Astrocyte of the spinal cord (primary cell): ENCODE measurements at regions not wholly inside any gene's neighbourhood (a gene's known extent, or its start where the extent isn't known, plus 50 kb on each side); places are given as distances from the start of the nearest gene placed in this dataset.
"Not testable (repeated sequence)": the region's sequence is repeated elsewhere in the genome, so short reads cannot be mapped to it uniquely, and the experiment has no call there.

Experiments
- DNase-seq: peaks from one replicate; pipeline ENCODE4 v3.0.0; 2011; ENCODE audit warnings: low read depth, low spot score
- H3K4me3 ChIP-seq: 2 replicates; pipeline ENCODE4 v1.5.1; 2011; ENCODE audit warnings: low read depth, mild to moderate bottlenecking, low read length, moderate library complexity
- CTCF ChIP-seq: IDR thresholded peaks from 2 replicates; pipeline ENCODE4 v1.5.1; 2012; ENCODE audit warnings: low read depth, mild to moderate bottlenecking, low read length, inconsistent platforms
- in situ Hi-C: cut with HindIII; loops from 2 replicates; pipeline ENCODE4 v1.10.0; 2017; ENCODE audit warnings: low sequenced_read_pairs

GRCh38 chr15:69920221-69920620 is 177.5 kb downstream of the TLE3 start:
- in situ Hi-C loops: no loop called here
- no peak for DNase-seq
- no peak overlapping the region for H3K4me3 ChIP-seq
- no peak for TF ChIP-seq CTCF

DNA sequence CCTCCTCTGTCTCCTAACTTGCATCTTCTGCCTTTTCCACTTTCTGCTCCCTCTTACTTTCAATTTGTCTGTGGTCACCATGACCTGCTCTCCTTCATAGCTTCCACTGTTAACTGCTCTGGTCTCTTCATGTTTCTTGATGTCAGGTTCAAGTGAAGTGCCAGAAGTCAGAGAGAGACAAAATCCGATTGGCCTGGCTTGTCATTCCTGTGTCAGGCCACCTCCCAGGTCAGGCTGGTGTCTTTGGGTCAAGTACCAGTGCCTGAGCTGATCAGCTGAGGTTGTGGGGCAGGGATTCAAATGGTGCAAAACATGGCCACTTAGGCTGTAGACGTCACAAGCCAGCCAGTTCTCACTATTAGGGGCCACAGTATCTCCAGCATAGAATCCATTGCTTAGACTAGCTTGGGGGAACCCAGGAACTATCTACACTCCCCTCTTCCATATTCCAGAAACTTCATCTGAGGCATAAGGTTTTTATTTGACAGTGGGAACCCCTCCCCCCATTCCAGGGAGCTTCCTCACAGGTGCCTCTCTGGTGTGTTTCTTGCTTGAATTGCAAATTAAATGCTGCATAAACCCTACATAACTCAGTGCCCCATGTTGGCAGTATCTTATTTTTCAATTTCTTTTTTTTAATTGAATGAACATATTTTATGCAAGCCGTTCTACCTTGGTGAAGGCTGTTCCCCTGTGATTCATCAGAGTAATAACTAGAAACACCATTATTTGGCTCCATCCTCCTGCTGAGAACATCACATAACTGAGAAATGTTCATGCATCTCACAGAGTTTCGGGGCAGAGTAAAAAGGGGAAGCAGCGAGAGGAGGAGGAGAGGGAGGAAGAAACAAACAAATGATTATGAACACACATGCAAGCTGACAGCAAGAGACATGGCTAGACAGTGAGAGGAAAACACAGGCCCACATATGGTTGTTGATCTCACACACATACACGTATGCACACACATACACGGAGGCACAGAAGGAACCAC is 175.8 kb downstream of the TLE3 start:
- in situ Hi-C loops: no loop called here
- no peak for DNase-seq
- TF ChIP-seq CTCF: no peak
- no peak overlapping the region for H3K4me3 ChIP-seq

DNA sequence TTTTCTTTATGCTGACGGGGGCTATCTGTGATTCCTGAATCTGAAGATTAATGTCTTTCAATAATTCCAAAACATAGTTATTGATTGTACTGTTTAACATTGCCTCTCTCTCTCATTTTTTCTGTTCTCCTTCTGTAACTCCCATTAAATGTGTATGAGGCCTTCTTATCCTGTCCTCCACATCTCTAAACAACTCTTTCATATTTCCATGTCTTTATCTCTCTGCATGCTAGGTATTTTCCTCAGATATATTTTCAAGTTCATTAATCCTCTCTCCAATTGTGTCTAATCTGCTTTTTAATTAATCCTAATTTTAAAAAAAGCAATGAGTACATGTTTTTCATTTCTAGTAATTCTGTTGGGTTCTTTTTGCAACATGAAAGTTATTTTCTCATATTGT is 173.2 kb downstream of the TLE3 start:
- TF ChIP-seq CTCF: no peak
- H3K4me3 ChIP-seq: no peak overlapping the region
- no peak for DNase-seq
- in situ Hi-C loops: no loop called here

DNA sequence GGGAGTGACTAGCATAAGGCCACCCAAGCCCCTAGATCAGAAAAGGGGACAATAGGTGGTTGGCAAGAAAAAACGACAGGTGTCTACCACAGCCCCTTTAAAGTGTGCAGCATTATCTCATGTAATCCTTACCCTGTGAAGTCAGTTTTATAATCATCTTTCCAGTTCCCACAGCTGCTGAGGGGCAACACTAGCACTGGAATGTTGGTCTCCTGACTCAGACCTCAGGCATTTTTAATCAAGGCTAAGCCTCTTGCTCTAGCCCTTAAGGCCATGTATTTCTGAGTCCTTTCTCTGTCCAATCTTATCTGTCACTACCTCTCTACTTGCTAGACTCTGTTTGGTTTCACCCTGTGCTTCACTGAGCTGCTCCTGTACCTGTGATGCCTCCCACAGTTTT is 171.7 kb downstream of the TLE3 start:
- in situ Hi-C loops: no loop called here
- no peak overlapping the region for H3K4me3 ChIP-seq
- no peak for TF ChIP-seq CTCF
- DNase-seq: peak; percentile 3

DNA sequence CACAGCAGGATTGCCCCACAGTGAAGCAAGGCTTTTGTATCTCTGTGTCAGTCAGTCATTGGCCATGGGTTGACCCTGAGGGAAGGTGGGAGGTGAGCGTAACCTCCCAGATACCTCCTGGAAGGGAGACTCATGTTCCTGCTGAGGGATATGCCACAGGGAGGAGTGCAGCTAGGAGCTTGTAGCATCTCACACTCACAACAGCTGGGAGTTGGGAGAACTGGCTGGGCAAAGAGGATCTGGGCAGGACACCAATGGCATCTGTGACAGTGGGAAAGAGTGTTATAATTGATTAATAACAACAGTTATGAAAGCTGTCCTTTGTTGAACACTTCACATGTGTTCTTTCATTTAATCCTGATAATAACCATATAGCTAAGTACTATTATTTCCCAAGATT is 171.0 kb downstream of the TLE3 start:
- in situ Hi-C loops: no loop called here
- no peak for DNase-seq
- H3K4me3 ChIP-seq: no peak overlapping the region
- TF ChIP-seq CTCF: no peak

- H3K4me3 ChIP-seq, DNase-seq, in situ Hi-C loops: not testable (repeated sequence)
These were observed 168.8 kb downstream of the TLE3 start for GRCh38 chr15:69928890-69929289.

DNA sequence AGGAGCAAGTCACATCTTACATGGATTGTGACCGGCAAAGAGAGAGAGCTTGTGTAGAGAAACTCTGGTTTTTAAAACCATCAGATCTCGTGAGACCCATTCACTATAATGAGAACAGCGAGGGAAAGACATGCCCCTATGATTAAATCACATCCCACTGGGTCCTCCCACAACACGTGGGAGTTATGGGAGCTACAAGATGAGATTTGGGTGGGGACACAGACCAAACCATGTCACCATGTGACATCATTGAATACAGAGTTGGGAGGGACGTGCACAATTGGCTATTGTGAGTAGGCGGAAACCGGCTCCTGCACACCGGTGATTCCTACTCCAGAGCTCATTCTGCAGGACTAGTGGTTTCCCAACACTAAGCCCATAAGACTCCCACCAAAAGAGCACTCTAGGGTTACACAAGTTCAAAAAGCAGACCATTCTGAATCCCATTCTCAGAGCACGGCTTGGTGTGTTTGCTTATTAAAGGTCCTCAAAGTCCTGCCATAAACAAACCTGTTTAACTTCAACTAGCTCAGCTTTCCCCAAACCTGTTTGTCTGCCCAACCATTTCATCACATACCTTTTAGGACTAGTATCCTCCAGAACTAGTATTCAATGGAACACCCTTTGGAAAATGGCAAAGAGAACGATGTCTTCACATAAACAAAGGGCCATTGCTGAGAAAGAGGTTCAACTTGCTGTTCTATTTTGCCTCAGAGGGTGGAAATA is 167.6 kb downstream of the TLE3 start:
- no peak for DNase-seq
- H3K4me3 ChIP-seq: no peak overlapping the region
- no peak for TF ChIP-seq CTCF
- in situ Hi-C loops: no loop called here
